Keratinocyte (primary cell): ENCODE measurements at regions not wholly inside any gene's neighbourhood (a gene's known extent, or its start where the extent isn't known, plus 50 kb on each side); places are given as distances from the start of the nearest gene placed in this dataset.

Source experiments
- DNase-seq: peaks from one replicate; pipeline ENCODE4 v3.0.0-alpha.2; 2011; ENCODE audit warnings: low read depth, missing footprints, low spot score
- FAIRE-seq: peaks from 2 replicates; lab custom pipeline; 2011; peaks lifted over from hg19 to GRCh38; lab: Jason Lieb, UNC
- H2AFZ ChIP-seq: 2 replicates; pipeline ENCODE4 v1.6.0; 2012; ENCODE audit warnings: low read length, control low read depth, inconsistent platforms; ENCODE audit not compliant: control insufficient read depth
- H3K27ac ChIP-seq: 2 replicates; pipeline ENCODE4 v1.5.1; 2011; ENCODE audit warnings: low read length; ENCODE audit not compliant: control insufficient read depth, insufficient read depth
- H3K27me3 ChIP-seq: 3 replicates; pipeline ENCODE4 v1.6.0; 2011; ENCODE audit warnings: low read length; ENCODE audit not compliant: control insufficient read depth, insufficient read depth; ENCODE audit errors: extremely low read depth
- H3K36me3 ChIP-seq, 2 experiments: 2 replicates in 1 of 2; 3 replicates in 1 of 2; pipeline ENCODE4 v1.5.1; 2011; ENCODE audit warnings: low read length in 2 of 2, mild to moderate bottlenecking in 1 of 2; ENCODE audit not compliant: control insufficient read depth in 2 of 2, insufficient read depth in 2 of 2; ENCODE audit errors: extremely low read depth in 1 of 2
- H3K4me1 ChIP-seq: 3 replicates; pipeline ENCODE4 v1.5.1; 2011; ENCODE audit warnings: low read length; ENCODE audit not compliant: control insufficient read depth, insufficient read depth; ENCODE audit errors: extremely low read depth
- H3K4me2 ChIP-seq: 3 replicates; pipeline ENCODE4 v1.6.0; 2011; ENCODE audit warnings: low read depth, low read length; ENCODE audit not compliant: control insufficient read depth, insufficient read depth; ENCODE audit errors: extremely low read depth
- H3K4me3 ChIP-seq, 3 experiments: fragments of 200-600 bp in 1 of 3; sonication (generic) in 1 of 3; 2 replicates in 2 of 3; 3 replicates in 1 of 3; pipeline ENCODE4 v1.5.1; 2011 to 2016; ENCODE audit warnings: low read length in 3 of 3, mild to moderate bottlenecking in 3 of 3, control low read depth in 2 of 3, inconsistent platforms in 1 of 3, low read depth in 1 of 3, mixed read lengths in 1 of 3, mixed run types in 1 of 3, moderate library complexity in 1 of 3; ENCODE audit not compliant: control insufficient read depth in 2 of 3, insufficient read depth in 2 of 3; ENCODE audit errors: extremely low read depth in 1 of 3
- H3K79me2 ChIP-seq: 2 replicates; pipeline ENCODE4 v1.6.0; 2012; ENCODE audit warnings: low read length; ENCODE audit not compliant: control insufficient read depth, insufficient read depth
- H3K9ac ChIP-seq: 3 replicates; pipeline ENCODE4 v1.6.0; 2011; ENCODE audit warnings: low read length; ENCODE audit not compliant: control insufficient read depth, insufficient read depth; ENCODE audit errors: extremely low read depth
- H3K9me1 ChIP-seq: 3 replicates; pipeline ENCODE4 v1.6.0; 2011; ENCODE audit warnings: low read length; ENCODE audit not compliant: control insufficient read depth, insufficient read depth; ENCODE audit errors: extremely low read depth
- H3K9me3 ChIP-seq: 2 replicates; pipeline ENCODE4 v1.5.1; 2012; ENCODE audit warnings: low read depth, low read length; ENCODE audit not compliant: control insufficient read depth
- H4K20me1 ChIP-seq: 3 replicates; pipeline ENCODE4 v1.6.0; 2011; ENCODE audit warnings: low read length; ENCODE audit not compliant: control insufficient read depth, insufficient read depth; ENCODE audit errors: extremely low read depth
- EZH2 ChIP-seq: IDR thresholded peaks from one replicate; pipeline ENCODE4 v1.6.1; 2012; ENCODE audit warnings: inconsistent platforms, mild to moderate bottlenecking, low read length, moderate library complexity
- dilution Hi-C: fragments of 300-500 bp; cut with MboI; formaldehyde crosslinking; loops from one replicate; pipeline ENCODE4 v1.7.0; 2020; ENCODE audit warnings: low sequenced_read_pairs; ENCODE audit not compliant: extremely low pct_ligation_motif_present
- TF ChIP-seq, protein P1 (sequence below), 3 experiments: IDR thresholded peaks in 1 of 3; conservative IDR thresholded peaks in 1 of 3; optimal IDR thresholded peaks in 1 of 3; 2 replicates in 2 of 3; 3 replicates in 1 of 3; pipeline versions ENCODE3 to v1.5.1; 2011; ENCODE audit warnings: low read length in 3 of 3, mild to moderate bottlenecking in 3 of 3, moderate library complexity in 2 of 3, control low read depth in 1 of 3, inconsistent platforms in 1 of 3; ENCODE audit not compliant: insufficient read depth in 2 of 3; ENCODE audit errors: extremely low read depth in 1 of 3

DNA sequence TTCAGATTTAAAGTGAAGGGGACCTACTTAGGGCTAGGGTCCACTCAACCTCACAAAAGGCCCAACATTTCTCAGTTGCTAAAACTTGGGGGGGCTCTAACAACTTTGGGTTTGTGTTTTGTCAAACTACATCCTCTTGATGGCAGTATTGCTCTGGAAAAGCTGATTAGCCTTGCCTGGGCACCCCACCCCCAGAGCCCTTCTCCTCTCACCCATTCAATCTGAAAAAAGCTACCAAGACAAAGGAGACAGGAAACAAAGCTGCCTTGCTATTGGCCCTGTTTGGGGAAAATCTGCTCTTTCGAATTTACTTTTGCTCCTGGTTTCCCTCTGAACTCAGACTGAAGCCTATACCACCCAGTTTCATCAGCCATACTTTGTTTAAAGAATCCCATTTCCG lies 195.2 kb upstream of the STK26 start:
- no peaks in the 10 kb centered on the region for H3K36me3 ChIP-seq
- no peak overlapping the region for H3K27ac ChIP-seq
- FAIRE-seq (no peak), DNase-seq (no peak)
- H3K4me2 ChIP-seq = no peak overlapping the region
- no peak overlapping the region for H3K9ac ChIP-seq
- no peaks in the 10 kb centered on the region for H4K20me1 ChIP-seq
- H3K4me1 ChIP-seq = no peaks in the 10 kb centered on the region
- no peaks in the 10 kb centered on the region for H3K9me3 ChIP-seq
- dilution Hi-C loops = no loop called here
- H2AFZ ChIP-seq = no peak overlapping the region
- no peaks in the 10 kb centered on the region for H3K79me2 ChIP-seq
- H3K9me1 ChIP-seq = no peaks in the 10 kb centered on the region
- H3K27me3 ChIP-seq = no peaks in the 10 kb centered on the region
- H3K4me3 ChIP-seq = no peak overlapping the region
- no peak for TF ChIP-seq EZH2
- TF ChIP-seq, protein P1, sequence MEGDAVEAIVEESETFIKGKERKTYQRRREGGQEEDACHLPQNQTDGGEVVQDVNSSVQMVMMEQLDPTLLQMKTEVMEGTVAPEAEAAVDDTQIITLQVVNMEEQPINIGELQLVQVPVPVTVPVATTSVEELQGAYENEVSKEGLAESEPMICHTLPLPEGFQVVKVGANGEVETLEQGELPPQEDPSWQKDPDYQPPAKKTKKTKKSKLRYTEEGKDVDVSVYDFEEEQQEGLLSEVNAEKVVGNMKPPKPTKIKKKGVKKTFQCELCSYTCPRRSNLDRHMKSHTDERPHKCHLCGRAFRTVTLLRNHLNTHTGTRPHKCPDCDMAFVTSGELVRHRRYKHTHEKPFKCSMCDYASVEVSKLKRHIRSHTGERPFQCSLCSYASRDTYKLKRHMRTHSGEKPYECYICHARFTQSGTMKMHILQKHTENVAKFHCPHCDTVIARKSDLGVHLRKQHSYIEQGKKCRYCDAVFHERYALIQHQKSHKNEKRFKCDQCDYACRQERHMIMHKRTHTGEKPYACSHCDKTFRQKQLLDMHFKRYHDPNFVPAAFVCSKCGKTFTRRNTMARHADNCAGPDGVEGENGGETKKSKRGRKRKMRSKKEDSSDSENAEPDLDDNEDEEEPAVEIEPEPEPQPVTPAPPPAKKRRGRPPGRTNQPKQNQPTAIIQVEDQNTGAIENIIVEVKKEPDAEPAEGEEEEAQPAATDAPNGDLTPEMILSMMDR (optimal IDR thresholded peaks at IDR 0.05 in 1 of 3, IDR thresholded peaks at IDR 0.05 in 1 of 3, conservative IDR thresholded peaks at IDR 0.05 in 1 of 3; ENCODE audit: extremely low read depth in 1 of 3, insufficient read depth in 2 of 3, low read length in 3 of 3) = peak; percentile 33 to 46 (median 34)

- Histone ChIP-seq H3K27me3 (no peaks in the 10 kb centered on the region), H3K4me1 (no peaks in the 10 kb centered on the region), H4K20me1 (no peaks in the 10 kb centered on the region), H3K4me2 (no peak overlapping the region), H2AFZ (no peak overlapping the region), H3K4me3 (no peak overlapping the region), H3K27ac (no peak overlapping the region), H3K79me2 (no peaks in the 10 kb centered on the region), H3K9me1 (no peaks in the 10 kb centered on the region), H3K36me3 (no peaks in the 10 kb centered on the region), H3K9me3 (no peaks in the 10 kb centered on the region), H3K9ac (no peak overlapping the region)
- TF ChIP-seq EZH2 = no peak
- TF ChIP-seq, protein P1 (optimal IDR thresholded peaks at IDR 0.05 in 1 of 3, IDR thresholded peaks at IDR 0.05 in 1 of 3, conservative IDR thresholded peaks at IDR 0.05 in 1 of 3; ENCODE audit: extremely low read depth in 1 of 3, insufficient read depth in 2 of 3, low read length in 3 of 3) = no peak
- DNase-seq (no peak), FAIRE-seq (no peak)
- dilution Hi-C loops = no loop called here
Measured at GRCh38 chrX:131828482-131828881, 194.6 kb upstream of the STK26 start.
